CD4-positive, CD25-positive, alpha-beta regulatory T cell (primary cell): ENCODE measurements at regions not wholly inside any gene's neighbourhood (a gene's known extent, or its start where the extent isn't known, plus 50 kb on each side); places are given as distances from the start of the nearest gene placed in this dataset.

Source experiments
- ATAC-seq, 2 donors: fragments of 150-1000 bp; cut with Tn5 transposase; one replicate each; pipeline ENCODE4 v1.10.0; 2021; ENCODE audit warnings: low read depth in 2 of 2, moderate number of reproducible peaks in 2 of 2, moderate library complexity in 1 of 2
- DNase-seq, 3 donors: peaks; one replicate each; pipeline versions ENCODE4 v3.0.0 to v3.0.0-alpha.2; 2012 to 2022; ENCODE audit warnings: mixed read lengths in 1 of 3
- H3K27ac ChIP-seq: one replicate; pipeline ENCODE4 v1.7.0; 2013; ENCODE audit warnings: mild to moderate bottlenecking, low read length; ENCODE audit not compliant: insufficient read depth, poor library complexity, severe bottlenecking
- H3K27me3 ChIP-seq: one replicate; pipeline ENCODE4 v1.7.0; 2013; ENCODE audit warnings: low read length; ENCODE audit not compliant: control insufficient read depth, insufficient read depth
- H3K36me3 ChIP-seq: one replicate; pipeline ENCODE4 v1.7.0; 2013; ENCODE audit warnings: mild to moderate bottlenecking, low read length, moderate library complexity; ENCODE audit not compliant: control insufficient read depth, insufficient read depth
- H3K4me1 ChIP-seq: 2 replicates; pipeline ENCODE4 v1.7.0; 2013; ENCODE audit warnings: mild to moderate bottlenecking, low read length; ENCODE audit not compliant: insufficient read depth, control insufficient read depth, poor library complexity, severe bottlenecking
- H3K4me3 ChIP-seq: one replicate; pipeline ENCODE4 v1.7.0; 2013; ENCODE audit warnings: low read depth, mild to moderate bottlenecking, low read length, moderate library complexity
- H3K9me3 ChIP-seq, 2 experiments: 1 replicate in 1 of 2; 2 replicates in 1 of 2; pipeline ENCODE4 v1.7.0; 2013; ENCODE audit warnings: low read length in 2 of 2, mild to moderate bottlenecking in 1 of 2, moderate library complexity in 1 of 2; ENCODE audit not compliant: control insufficient read depth in 2 of 2
- H3K27ac Mint-ChIP-seq, 3 donors: one replicate each; pipeline ENCODE4 v1.8.0; 2020 to 2022; ENCODE audit warnings: mild to moderate bottlenecking in 3 of 3, mixed read lengths in 3 of 3, moderate library complexity in 2 of 3
- H3K27me3 Mint-ChIP-seq: one replicate; pipeline ENCODE4 v1.8.0; 2022; ENCODE audit warnings: mild to moderate bottlenecking, mixed read lengths
- H3K36me3 Mint-ChIP-seq: one replicate; pipeline ENCODE4 v1.8.0; 2020; ENCODE audit warnings: mixed read lengths
- H3K4me1 Mint-ChIP-seq, 4 donors: one replicate each; pipeline ENCODE4 v1.8.0; 2020 to 2022; ENCODE audit warnings: mixed read lengths in 4 of 4, mild to moderate bottlenecking in 1 of 4
- H3K4me3 Mint-ChIP-seq, 4 donors: one replicate each; pipeline ENCODE4 v1.8.0; 2020 to 2022; ENCODE audit warnings: mild to moderate bottlenecking in 4 of 4, mixed read lengths in 4 of 4, moderate library complexity in 3 of 4
- H3K9me3 Mint-ChIP-seq, 7 donors: one replicate each; pipeline ENCODE4 v1.8.0; 2020 to 2022; ENCODE audit warnings: mixed read lengths in 7 of 7, mild to moderate bottlenecking in 3 of 7, moderate library complexity in 2 of 7

DNA sequence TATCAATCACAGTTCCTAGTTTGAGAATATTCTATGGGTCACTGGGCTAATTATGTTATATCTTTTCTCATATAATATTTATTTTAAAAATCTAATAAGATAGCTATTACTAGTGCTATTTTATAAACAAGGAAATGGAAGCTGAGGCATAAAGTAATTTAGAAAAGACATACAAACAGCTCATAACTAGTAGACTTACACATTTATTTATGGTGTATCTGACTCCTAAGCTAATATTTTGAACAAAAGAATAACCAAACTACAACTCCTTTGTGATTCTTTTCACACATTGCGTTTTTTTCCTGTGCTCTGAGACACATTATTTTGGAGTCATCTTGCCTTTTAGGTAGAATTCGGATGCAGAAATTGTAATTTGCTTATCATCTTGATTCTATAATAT, 742.0 kb upstream of the LRRTM4 start:
- Histone ChIP-seq H3K36me3 (no peaks in the 10 kb centered on the region), H3K4me1 (no peaks in the 10 kb centered on the region), H3K4me3 (no peak overlapping the region), H3K27me3 (no peaks in the 10 kb centered on the region), H3K9me3 (peaks cover 2 to 9% of the 10 kb centered on the region in 2 experiments), H3K27ac (no peak overlapping the region)
- DNase-seq (no peak), ATAC-seq (no peak)
- H3K4me1 Mint-ChIP-seq = no peaks in the 10 kb centered on the region
- H3K27me3 Mint-ChIP-seq = no peaks in the 10 kb centered on the region
- no peaks in the 10 kb centered on the region for H3K36me3 Mint-ChIP-seq
- H3K27ac Mint-ChIP-seq = no peak overlapping the region
- H3K9me3 Mint-ChIP-seq = peaks cover 4 to 18% (median 8%) of the 10 kb centered on the region in 7 donors
- H3K4me3 Mint-ChIP-seq = no peak overlapping the region

DNA sequence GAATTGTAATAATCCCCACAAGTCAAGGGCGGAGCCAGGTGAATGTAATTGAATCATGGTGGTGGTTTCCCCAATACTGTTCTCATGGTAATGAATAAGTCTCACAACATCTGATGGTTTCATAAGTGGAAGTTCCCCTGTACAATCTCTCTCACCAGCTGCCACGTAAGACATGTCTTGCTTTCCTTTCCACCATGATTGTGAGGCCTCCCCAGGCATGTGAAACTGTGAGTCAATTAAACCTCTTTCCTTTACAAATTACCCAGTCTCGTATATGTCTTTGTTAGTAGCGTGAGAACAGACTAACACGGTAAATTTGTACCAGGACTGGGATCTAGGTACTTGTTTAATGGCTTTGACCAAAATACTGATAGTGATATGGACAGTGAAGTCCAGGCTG, 744.3 kb upstream of the REG3G start:
- Mint-ChIP-seq H3K9me3 (peaks cover 0 to 11% (median 7%) of the 10 kb centered on the region in 7 donors), H3K4me1 (no peaks in the 10 kb centered on the region), H3K27ac (no peak overlapping the region), H3K36me3 (no peaks in the 10 kb centered on the region), H3K27me3 (no peaks in the 10 kb centered on the region), H3K4me3 (no peak overlapping the region)
- H3K36me3 ChIP-seq = no peaks in the 10 kb centered on the region
- H3K27ac ChIP-seq = no peak overlapping the region
- DNase-seq (no peak), ATAC-seq (no peak)
- peaks cover 3 to 7% of the 10 kb centered on the region in 2 experiments for H3K9me3 ChIP-seq
- no peaks in the 10 kb centered on the region for H3K4me1 ChIP-seq
- no peak overlapping the region for H3K4me3 ChIP-seq
- H3K27me3 ChIP-seq = no peaks in the 10 kb centered on the region

DNA sequence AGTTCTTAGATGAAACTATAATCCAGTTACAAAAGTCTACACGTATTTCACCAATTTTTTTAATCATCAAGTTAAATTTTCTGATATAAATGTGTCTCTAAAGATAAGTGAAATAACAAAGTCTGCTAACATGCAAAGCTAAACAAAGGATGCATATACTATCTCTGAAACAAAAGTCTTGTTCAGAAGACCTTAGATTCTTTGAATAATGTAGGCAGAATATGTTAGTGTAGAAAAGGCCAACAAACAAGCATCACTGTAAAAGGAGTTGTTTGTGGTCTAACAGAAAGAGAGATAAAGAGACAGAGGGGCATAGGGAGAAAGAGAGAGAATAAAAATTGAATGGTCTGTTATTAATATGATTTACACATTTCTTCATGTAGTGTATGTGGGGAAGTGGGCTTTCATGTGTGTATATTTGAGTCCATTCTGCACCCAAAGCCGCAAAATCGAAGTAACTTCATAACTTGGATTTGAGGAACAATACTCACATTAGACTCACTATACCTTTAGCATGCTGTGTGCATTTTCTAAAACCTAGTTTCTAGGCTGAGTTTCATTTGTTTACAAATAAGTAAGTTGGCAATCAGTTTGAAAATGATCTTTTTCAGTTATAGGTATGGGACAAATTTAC, 734.8 kb upstream of the REG3G start:
- Histone ChIP-seq H3K27ac (no peak overlapping the region), H3K9me3 (peaks cover 0 to 9% of the 10 kb centered on the region in 2 experiments), H3K4me1 (no peaks in the 10 kb centered on the region), H3K4me3 (no peak overlapping the region), H3K36me3 (no peaks in the 10 kb centered on the region), H3K27me3 (no peaks in the 10 kb centered on the region)
- Mint-ChIP-seq H3K4me3 (no peak overlapping the region), H3K9me3 (peaks cover 0 to 14% (median 6%) of the 10 kb centered on the region in 7 donors), H3K36me3 (no peaks in the 10 kb centered on the region), H3K27ac (no peak overlapping the region), H3K27me3 (no peaks in the 10 kb centered on the region), H3K4me1 (no peaks in the 10 kb centered on the region)
- DNase-seq (no peak), ATAC-seq (no peak)

DNA sequence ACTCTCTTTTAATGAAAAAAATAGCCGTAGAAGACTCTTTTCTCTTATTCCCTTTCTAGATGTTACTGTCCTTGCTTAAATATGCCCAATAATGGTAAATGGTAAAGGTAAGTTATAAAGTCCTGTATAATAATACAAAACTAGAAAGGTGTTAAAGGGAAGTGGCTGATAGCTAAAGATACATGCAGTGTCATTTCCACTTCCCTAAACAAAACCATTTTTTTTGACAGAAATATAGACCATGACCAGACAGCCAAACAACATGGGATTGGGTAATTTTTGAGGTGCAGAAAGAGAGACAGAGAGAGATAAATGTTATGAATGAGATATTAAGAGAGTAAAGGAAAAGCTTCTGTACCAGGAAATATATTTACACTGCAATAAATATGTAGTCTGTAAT, 731.7 kb upstream of the REG3G start:
- H3K4me3 ChIP-seq = no peak overlapping the region
- no peaks in the 10 kb centered on the region for H3K4me1 Mint-ChIP-seq
- H3K27me3 ChIP-seq = no peaks in the 10 kb centered on the region
- no peak overlapping the region for H3K27ac ChIP-seq
- DNase-seq = no peak
- no peaks in the 10 kb centered on the region for H3K27me3 Mint-ChIP-seq
- H3K4me1 ChIP-seq = no peaks in the 10 kb centered on the region
- no peak for ATAC-seq
- H3K36me3 ChIP-seq = no peaks in the 10 kb centered on the region
- no peaks in the 10 kb centered on the region for H3K36me3 Mint-ChIP-seq
- H3K4me3 Mint-ChIP-seq = no peak overlapping the region
- H3K27ac Mint-ChIP-seq = no peak overlapping the region
- H3K9me3 Mint-ChIP-seq = peaks cover 0 to 14% (median 5%) of the 10 kb centered on the region in 7 donors
- H3K9me3 ChIP-seq = peaks cover 0 to 4% of the 10 kb centered on the region in 2 experiments

DNA sequence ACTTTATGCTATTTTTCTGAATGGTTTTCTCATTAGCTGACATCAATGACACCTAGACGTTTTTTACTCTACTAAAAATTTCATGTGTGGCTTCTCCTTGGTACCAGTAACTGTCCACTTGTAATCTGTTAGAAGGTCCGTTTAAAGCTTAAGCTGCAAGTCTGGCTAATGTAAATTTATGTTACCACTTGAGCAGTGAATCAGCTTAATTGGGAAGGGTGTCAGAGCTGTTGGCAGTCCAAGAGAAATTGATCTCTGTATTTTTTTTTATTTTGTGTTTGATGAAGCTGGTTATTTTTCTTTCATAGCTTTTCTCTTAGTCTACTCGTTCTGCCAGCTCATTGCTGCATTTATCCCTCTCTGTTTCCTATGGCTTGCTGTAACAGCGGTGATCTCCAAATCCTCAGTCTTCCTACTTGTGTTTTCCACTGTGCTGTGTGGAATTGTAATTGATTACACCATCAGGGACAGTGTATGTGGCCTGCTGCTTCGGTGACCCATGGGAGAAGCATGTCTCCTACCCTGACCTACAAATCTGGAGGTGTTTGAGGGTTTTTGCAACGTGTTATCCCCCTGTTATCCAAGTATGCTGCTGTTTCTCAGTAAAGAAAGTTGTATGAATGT, 724.2 kb upstream of the REG3G start:
- no peak overlapping the region for H3K27ac ChIP-seq
- H3K27me3 ChIP-seq = no peaks in the 10 kb centered on the region
- Mint-ChIP-seq H3K4me1 (no peaks in the 10 kb centered on the region), H3K27me3 (no peaks in the 10 kb centered on the region), H3K9me3 (peaks cover 1 to 16% (median 5%) of the 10 kb centered on the region in 7 donors), H3K4me3 (no peak overlapping the region), H3K36me3 (no peaks in the 10 kb centered on the region), H3K27ac (no peak overlapping the region)
- DNase-seq (no peak), ATAC-seq (no peak)
- no peaks in the 10 kb centered on the region for H3K36me3 ChIP-seq
- H3K9me3 ChIP-seq = no peaks in the 10 kb centered on the region
- no peak overlapping the region for H3K4me3 ChIP-seq
- no peaks in the 10 kb centered on the region for H3K4me1 ChIP-seq

- H3K27me3 ChIP-seq = no peaks in the 10 kb centered on the region
- DNase-seq (no peak), ATAC-seq (no peak)
- no peak overlapping the region for H3K4me3 Mint-ChIP-seq
- no peaks in the 10 kb centered on the region for H3K9me3 ChIP-seq
- no peak overlapping the region for H3K27ac ChIP-seq
- H3K27ac Mint-ChIP-seq = no peak overlapping the region
- H3K4me1 ChIP-seq = no peaks in the 10 kb centered on the region
- H3K4me3 ChIP-seq = no peak overlapping the region
- H3K9me3 Mint-ChIP-seq = peaks cover 5 to 20% (median 8%) of the 10 kb centered on the region in 7 donors
- H3K36me3 ChIP-seq = no peaks in the 10 kb centered on the region
- no peaks in the 10 kb centered on the region for H3K27me3 Mint-ChIP-seq
- H3K36me3 Mint-ChIP-seq = no peaks in the 10 kb centered on the region
- no peaks in the 10 kb centered on the region for H3K4me1 Mint-ChIP-seq
These were observed 720.8 kb upstream of the REG3G start for GRCh38 chr2:78304678-78305077.

DNA sequence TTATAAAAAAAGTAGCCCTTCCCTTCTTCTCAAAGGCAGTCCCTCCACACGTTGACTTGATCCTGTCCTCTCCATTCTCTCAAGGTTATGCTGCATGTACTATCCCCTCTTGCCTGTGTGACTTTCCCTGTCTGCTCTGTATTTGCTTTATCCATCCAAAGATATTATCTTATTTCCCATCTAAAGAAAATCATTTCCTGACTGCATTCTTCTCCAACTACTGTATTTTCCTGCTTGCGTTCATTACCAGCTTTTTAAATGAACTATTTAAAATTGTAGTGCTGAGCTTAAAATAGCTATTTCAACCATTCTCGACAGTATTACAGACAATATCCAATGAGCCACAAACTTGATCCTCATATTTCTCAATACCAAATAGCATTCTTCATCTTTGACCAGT, 716.0 kb upstream of the REG3G start:
- ATAC-seq (no peak), DNase-seq (no peak)
- H3K27me3 Mint-ChIP-seq = no peaks in the 10 kb centered on the region
- Histone ChIP-seq H3K27me3 (no peaks in the 10 kb centered on the region), H3K9me3 (no peaks in the 10 kb centered on the region), H3K27ac (no peak overlapping the region), H3K36me3 (no peaks in the 10 kb centered on the region), H3K4me3 (no peak overlapping the region), H3K4me1 (no peaks in the 10 kb centered on the region)
- H3K9me3 Mint-ChIP-seq = peaks cover 5 to 22% (median 10%) of the 10 kb centered on the region in 7 donors
- no peaks in the 10 kb centered on the region for H3K36me3 Mint-ChIP-seq
- H3K4me3 Mint-ChIP-seq = no peak overlapping the region
- H3K27ac Mint-ChIP-seq = no peak overlapping the region
- H3K4me1 Mint-ChIP-seq = no peaks in the 10 kb centered on the region

DNA sequence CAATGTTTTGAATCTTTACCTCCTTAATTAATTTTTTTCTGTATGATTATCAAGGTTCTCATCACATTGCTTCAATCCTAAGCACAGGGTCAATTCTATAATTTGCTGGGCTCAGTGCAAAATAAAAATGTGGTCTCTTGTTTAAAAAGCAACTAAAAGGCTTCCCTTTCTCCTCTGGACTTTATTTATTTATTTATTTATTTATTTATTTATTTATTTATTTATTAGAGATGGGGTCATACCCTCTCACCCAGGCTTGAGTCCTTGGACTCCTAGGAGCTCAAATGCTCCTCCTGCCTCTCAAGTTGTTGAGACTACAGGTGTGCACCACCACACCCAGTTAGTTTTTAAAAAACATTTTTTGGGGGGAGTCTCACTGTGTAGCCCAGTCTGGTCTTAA, 710.1 kb upstream of the REG3G start:
- H3K27ac ChIP-seq = no peak overlapping the region
- H3K27me3 ChIP-seq = no peaks in the 10 kb centered on the region
- Mint-ChIP-seq H3K27ac (no peak overlapping the region), H3K9me3 (peaks cover 4 to 19% (median 6%) of the 10 kb centered on the region in 7 donors), H3K27me3 (no peaks in the 10 kb centered on the region), H3K36me3 (no peaks in the 10 kb centered on the region), H3K4me1 (no peaks in the 10 kb centered on the region), H3K4me3 (no peak overlapping the region)
- no peak for DNase-seq
- H3K36me3 ChIP-seq = no peaks in the 10 kb centered on the region
- H3K4me1 ChIP-seq = no peaks in the 10 kb centered on the region
- H3K9me3 ChIP-seq = peaks cover 4 to 8% of the 10 kb centered on the region in 2 experiments
- ATAC-seq = no peak
- H3K4me3 ChIP-seq = no peak overlapping the region
